HTR-8/SVneo (cell line): ENCODE measurements at regions not wholly inside any gene's neighbourhood (a gene's known extent, or its start where the extent isn't known, plus 50 kb on each side); places are given as distances from the start of the nearest gene placed in this dataset.
"Not testable (repeated sequence)": the region's sequence is repeated elsewhere in the genome, so short reads cannot be mapped to it uniquely, and the experiment has no call there.

Source experiments
- DNase-seq: peaks from one replicate; pipeline ENCODE4 v3.0.0; 2011; ENCODE audit warnings: low spot score, mixed read lengths; ENCODE audit not compliant: insufficient read length
- FAIRE-seq: peaks from 2 replicates; lab custom pipeline; 2011; peaks lifted over from hg19 to GRCh38; lab: Jason Lieb, UNC

DNA sequence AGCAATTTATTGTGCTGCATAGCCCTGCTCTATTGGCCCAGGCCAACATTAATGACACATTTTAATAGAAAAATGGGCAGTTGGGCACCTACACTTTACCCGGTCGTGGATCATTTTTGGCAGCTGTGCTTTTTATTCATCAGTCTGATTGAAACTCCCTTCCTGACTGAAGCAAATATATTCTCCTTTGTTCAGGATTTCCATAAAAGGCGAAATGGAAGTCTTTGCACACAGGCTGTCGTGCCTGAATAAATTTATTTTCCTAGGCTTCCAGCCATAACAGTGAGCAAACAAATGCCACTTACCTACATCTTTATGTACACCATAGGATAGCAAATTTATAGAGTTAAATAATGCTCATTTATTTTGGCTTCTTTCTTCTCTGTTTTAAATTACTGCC is 480.7 kb upstream of the DCN start:
- DNase-seq: no peak
- FAIRE-seq: no peak

DNA sequence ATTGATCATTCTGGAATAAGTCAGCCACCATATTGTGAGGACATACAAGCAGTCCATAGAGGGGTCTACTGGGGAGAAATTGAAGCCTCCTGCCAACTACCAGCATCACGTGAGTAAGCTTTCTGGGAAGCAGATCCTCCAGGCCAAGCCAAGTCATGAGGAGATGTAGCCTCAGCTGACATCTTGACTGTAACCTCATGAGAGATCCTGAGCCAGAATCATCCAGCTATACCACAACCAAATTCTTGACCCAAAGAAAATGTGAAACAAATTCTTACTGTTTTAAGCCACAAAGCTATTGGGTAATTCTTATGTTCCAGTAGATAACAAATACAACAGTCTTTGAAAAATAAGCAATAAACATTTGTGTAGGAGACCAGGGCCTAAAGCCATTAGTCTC is 479.4 kb upstream of the DCN start:
- FAIRE-seq (no peak), DNase-seq (no peak)

GRCh38 chr12:91657032-91657431 is 474.4 kb upstream of the DCN start:
- FAIRE-seq (no peak), DNase-seq (no peak)

GRCh38 chr12:91655966-91656365 is 473.3 kb upstream of the DCN start:
- no peak for FAIRE-seq
- DNase-seq: no peak

DNA sequence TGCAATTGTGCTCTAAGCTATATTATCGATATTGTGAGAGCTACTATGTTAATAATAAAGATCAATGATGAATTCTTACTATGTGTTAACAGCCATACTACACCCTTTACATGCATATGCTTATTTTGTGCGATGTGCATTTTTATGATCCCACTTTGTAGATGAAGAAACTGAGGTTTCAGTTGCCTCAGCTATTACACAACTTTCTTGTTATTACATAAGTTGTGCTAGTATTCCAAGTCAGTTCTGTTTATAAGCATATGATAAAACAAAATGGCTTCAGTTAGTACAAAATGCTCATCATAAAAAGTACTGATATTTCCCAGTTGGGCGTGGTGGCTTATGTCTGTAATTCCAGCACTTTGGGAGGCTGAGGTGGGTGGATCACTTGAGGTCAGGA is 471.5 kb upstream of the DCN start:
- DNase-seq: no peak
- FAIRE-seq: no peak

- FAIRE-seq (no peak), DNase-seq (no peak)
Observed at GRCh38 chr12:91651728-91652127, 469.1 kb upstream of the DCN start.

DNA sequence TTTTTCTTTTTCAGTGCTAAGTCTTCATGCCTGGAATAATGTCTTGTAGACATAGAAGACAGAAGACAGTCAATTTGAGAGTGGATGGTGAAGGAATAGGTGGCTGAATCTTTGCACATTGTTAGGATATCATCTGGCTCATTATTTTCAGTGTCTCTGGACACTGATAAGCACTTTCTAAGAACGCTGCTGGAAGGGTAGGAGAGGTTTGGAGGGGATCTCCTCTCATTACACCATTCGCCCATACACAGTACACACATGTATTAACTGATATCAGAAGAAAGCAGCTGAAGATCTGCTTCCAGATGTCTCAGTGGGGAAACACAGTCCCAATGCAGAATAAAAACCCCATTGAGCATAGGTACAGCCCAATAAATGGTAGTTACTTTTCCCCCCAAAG is 461.1 kb upstream of the DCN start:
- FAIRE-seq: no peak
- no peak for DNase-seq

- FAIRE-seq: no peak
- no peak for DNase-seq
Observed at GRCh38 chr12:91640021-91640420, 457.4 kb upstream of the DCN start.

GRCh38 chr12:91639327-91639726 is 456.7 kb upstream of the DCN start:
- FAIRE-seq (no peak), DNase-seq (no peak)

- FAIRE-seq (no peak), DNase-seq (no peak)
Observed at GRCh38 chr12:91637789-91638624, 455.4 kb upstream of the DCN start.

DNA sequence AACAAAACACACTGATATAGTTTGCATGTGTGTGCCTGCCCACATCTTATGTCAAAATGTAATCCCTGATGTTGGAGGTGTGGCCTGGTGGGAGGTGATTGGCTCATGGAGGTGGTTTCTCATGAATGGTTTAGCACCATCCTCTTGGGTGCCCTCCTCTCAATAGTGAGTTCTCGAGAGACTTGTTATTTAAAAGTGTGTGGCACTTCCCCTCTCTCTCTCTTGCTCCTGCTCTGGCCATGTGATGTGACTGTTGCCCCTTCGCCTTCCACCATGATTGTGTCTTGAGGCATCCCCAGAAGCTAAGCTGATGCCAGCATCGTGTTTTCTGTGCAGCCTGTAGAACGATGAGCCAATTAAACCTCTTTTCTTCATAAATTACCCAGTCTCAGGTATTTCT is 454.1 kb upstream of the DCN start:
- FAIRE-seq: no peak
- DNase-seq: no peak

DNA sequence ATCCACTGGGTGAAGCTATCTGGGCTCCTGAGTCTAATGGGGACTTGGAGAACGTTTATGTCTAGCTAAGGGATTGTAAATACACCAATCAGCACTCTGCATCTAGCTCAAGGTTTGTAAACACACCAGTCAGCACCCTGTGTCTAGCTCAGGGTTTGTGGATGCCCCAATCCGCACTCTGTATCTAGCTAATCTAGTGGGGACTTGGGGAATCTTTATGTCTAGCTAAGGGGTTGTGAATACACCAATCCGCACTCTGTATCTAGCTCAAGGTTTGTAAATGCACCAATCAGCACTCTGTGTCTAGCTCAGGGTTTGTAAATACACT is 451.7 kb upstream of the DCN start:
- DNase-seq, FAIRE-seq: not testable (repeated sequence)

- DNase-seq: no peak
- no peak for FAIRE-seq
Observed at GRCh38 chr12:91633734-91634357, 451.2 kb upstream of the DCN start.

DNA sequence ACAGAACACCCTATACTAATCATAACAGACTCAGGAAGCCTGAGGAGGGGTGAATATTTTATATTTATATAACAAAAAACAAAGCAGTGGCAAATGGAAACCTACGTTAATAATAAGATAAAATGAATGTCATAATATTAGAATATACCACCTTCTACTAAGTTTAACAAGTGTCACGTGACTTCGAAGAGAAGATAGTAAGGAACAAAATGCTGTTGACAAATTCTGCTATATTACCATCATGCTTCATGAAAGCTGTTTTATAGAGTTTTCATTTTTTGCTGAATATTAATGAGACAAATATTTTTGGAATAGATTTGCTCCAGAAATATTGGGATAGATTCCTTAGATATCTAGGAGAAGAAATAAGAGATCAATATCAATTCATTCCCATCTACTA is 450.6 kb upstream of the DCN start:
- no peak for FAIRE-seq
- DNase-seq: no peak

GRCh38 chr12:91632042-91632786 is 449.6 kb upstream of the DCN start:
- DNase-seq (no peak), FAIRE-seq (no peak)

DNA sequence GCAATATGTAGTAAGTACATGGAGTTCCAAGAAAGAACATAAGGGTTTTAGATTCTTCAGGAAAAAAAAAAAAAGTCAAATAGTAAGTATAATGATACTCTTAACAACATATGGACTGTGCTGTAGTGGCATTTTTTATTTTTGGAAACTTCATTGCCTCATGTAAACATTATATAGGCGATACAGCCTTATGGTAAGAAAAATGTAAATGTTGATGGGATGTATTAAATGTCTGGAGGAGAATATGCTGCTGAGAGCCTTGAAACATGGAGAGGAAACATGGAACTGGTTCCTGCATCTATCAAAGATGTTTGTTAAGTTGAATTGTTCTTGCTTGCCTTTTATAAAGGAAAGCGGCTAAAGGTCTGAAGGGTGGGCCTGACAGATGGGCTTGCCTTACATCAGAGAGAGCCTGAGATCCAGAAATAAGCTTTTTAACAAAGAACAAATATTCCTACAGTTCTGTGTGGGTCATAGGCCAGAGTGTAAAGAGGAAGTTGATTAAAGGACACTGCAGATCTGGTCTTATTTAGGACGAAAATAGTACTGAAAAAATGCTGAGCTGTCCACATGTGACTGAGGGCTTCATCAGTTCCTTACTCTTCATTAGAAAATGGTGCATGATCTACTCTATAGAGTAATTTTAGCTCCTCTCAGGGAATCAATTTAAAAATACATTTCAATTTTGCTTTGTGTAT is 448.1 kb upstream of the DCN start:
- no peak for DNase-seq
- FAIRE-seq: no peak

- DNase-seq (no peak), FAIRE-seq (no peak)
Observed at GRCh38 chr12:91630083-91630482, 447.5 kb upstream of the DCN start.

GRCh38 chr12:91629440-91629839 is 446.8 kb upstream of the DCN start:
- DNase-seq (no peak), FAIRE-seq (no peak)

DNA sequence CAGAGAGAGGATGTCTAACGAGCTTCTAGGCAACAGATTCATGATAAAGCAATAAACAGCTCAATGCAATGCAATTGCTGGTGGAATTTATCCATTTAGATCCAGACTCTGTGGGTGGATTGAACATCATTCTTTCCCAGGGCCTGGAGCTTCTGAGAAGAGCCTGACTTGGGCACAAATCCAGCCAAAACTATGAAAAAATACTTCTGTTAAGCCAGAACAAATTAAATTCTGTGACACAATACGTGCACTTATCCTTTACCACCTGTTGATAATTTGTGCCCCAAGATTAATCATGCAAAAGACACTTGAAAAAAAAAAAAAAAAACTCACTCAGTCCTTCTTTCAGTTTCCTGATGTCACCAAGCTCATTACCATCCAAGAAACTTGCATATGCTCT is 446.0 kb upstream of the DCN start:
- no peak for FAIRE-seq
- DNase-seq: no peak

DNA sequence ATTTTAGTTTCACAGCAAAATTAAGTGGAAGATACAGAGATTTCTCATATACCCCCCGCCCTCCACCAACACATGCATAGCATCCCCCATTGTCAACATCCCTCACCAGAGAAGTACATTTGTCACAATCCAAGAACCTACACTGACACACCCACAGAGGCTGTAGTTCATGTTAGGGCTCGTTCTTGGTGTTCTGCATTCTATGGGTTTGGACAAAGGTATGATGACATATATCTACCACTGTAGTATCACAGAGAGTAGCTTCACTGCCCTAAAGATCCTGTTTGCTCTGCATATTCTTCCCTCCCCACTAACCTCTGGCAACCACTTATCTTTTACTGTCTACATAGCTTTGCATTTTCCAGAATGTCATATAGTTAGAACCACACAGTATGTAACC is 444.6 kb upstream of the DCN start:
- DNase-seq: no peak
- no peak for FAIRE-seq

DNA sequence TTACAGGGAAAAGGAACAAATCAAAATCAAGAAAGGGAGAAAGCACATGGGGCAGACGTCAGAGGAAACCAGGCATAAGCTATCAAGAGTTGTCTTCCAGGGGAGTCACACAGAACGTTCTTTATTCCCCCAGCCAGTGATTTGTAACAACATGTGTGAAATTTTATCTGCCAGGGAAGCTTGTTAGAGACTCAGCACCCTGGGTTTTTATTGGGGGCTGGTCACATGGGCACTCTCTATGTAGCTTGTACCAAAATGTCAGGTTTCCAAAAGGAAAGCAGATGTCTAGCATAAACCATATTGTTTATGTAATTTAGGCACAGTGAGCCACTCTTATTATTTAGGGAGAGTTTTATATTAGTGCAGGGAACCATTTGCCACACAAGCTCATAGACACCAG is 440.4 kb upstream of the DCN start:
- FAIRE-seq (no peak), DNase-seq (no peak)
